Esophagus squamous epithelium (tissue), 4 donors: ENCODE measurements at regions not wholly inside any gene's neighbourhood (a gene's known extent, or its start where the extent isn't known, plus 50 kb on each side); places are given as distances from the start of the nearest gene placed in this dataset.

Source experiments
- CTCF ChIP-seq, 6 experiments: fragments of 450-650 bp in 4 of 6; fragments of 200-600 bp in 2 of 6; sonication (generic) in 2 of 6; IDR thresholded peaks; one replicate each; pipeline ENCODE4 v1.5.1; 2016 to 2019; ENCODE audit warnings: antibody characterized with exemption in 6 of 6, mild to moderate bottlenecking in 4 of 6, moderate library complexity in 4 of 6
- POLR2A ChIP-seq, 4 donors: fragments of 450-650 bp; IDR thresholded peaks; one replicate each; pipeline ENCODE4 v1.6.1; 2017; ENCODE audit warnings: antibody characterized with exemption in 4 of 4, mild to moderate bottlenecking in 4 of 4, moderate library complexity in 3 of 4

DNA sequence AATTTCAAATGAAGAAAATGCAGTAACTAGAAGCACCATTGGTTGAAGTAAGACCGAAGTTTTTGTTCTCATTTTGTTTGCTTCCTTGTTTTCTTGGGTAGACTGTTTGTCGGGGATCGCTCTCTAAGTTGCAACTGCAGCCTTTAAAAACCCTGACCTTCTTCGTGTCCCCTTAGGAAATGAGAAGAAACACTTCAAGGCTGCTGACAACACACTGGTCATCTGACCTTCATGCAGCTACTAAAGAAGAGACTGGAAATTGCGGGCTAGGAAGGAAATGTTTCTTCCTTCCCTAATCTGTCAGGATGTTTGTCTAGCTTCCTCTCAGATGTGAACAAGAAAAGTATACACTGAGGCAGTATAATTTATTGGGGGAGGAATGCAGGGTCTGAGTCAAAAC, 50.7 kb upstream of the CHSY3 start:
- TF ChIP-seq CTCF (IDR thresholded peaks at IDR 0.05) (no peak), POLR2A (IDR thresholded peaks at IDR 0.05) (no peak)
